ENCODE measurements at regions not wholly inside any gene's neighbourhood (a gene's known extent, or its start where the extent isn't known, plus 50 kb on each side); places are given as distances from the start of the nearest gene placed in this dataset.

DNA sequence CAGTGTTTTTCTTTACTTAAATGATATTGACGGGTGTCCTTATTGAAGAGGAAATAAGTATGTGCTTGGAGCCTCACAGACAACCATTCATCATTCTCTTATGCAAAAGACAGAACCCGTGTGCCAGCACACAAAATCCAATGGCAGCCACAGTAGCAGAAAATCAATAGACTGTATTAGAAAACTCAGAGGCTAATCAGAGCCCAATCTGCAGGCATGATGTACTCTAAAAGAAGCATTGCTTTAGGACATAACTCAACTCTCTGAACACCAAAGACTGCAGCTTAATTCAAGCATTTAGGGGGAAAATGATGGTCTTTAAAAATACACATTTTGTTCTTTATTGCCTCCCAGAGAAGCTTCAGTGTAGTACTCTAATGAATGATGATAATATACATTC lies 476.9 kb downstream of the PDHA2 start:
- no peak for DNase-seq (ENCODE audit: low read depth)
- TF ChIP-seq, protein P1, sequence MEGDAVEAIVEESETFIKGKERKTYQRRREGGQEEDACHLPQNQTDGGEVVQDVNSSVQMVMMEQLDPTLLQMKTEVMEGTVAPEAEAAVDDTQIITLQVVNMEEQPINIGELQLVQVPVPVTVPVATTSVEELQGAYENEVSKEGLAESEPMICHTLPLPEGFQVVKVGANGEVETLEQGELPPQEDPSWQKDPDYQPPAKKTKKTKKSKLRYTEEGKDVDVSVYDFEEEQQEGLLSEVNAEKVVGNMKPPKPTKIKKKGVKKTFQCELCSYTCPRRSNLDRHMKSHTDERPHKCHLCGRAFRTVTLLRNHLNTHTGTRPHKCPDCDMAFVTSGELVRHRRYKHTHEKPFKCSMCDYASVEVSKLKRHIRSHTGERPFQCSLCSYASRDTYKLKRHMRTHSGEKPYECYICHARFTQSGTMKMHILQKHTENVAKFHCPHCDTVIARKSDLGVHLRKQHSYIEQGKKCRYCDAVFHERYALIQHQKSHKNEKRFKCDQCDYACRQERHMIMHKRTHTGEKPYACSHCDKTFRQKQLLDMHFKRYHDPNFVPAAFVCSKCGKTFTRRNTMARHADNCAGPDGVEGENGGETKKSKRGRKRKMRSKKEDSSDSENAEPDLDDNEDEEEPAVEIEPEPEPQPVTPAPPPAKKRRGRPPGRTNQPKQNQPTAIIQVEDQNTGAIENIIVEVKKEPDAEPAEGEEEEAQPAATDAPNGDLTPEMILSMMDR (conservative IDR thresholded peaks at IDR 0.05; ENCODE audit: low read length), result no peak

DNA sequence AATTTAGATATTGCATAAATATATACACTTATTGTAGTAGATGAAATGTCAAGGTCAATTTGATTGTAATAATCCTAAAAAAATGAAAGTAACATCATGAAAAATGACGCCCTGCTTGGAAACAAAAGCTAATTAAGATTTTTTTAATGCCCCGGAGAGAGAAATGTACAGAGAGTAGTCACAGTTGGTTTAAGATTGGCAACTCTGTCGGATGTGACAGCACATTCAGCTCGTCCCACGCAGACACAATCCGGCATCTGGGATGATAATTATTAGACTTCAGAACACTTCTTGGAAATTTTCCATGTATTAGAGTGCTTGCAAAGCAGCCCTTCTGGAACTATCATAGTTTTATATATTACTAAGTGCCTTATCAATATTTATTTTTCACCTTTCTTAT lies 478.0 kb downstream of the PDHA2 start:
- no peak overlapping the region for H3K4me3 ChIP-seq (ENCODE audit: low read length)
- TF ChIP-seq, protein P1 (conservative IDR thresholded peaks at IDR 0.05; ENCODE audit: low read length), result no peak
- no peak for DNase-seq (ENCODE audit: low read depth)

More for the DNA sequence above, 476.9 kb downstream of the PDHA2 start:
- no peak overlapping the region for H3K4me3 ChIP-seq (ENCODE audit: low read length)

DNA sequence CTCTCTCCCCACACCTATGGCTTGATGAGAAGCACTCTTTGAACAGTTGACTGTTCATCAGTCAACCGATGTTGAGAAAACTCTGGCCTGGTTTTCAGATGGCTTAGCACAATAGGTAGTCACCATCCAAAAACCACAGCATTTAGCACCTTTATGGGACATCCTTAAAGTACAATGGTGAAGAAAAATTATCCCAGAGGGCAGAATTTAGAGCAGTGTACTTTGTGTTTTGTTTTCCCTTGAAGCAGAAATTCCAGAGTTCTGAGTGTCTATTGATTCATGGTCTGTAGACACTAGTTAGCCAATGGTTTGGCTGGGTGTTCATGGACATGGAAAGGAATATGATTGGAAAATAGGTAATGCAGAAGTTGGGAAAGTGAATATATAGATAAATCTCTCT lies 487.0 kb downstream of the PDHA2 start:
- DNase-seq (ENCODE audit: low read depth), result no peak
- TF ChIP-seq, protein P1 (conservative IDR thresholded peaks at IDR 0.05; ENCODE audit: low read length), result no peak
- no peak overlapping the region for H3K4me3 ChIP-seq (ENCODE audit: low read length)

DNA sequence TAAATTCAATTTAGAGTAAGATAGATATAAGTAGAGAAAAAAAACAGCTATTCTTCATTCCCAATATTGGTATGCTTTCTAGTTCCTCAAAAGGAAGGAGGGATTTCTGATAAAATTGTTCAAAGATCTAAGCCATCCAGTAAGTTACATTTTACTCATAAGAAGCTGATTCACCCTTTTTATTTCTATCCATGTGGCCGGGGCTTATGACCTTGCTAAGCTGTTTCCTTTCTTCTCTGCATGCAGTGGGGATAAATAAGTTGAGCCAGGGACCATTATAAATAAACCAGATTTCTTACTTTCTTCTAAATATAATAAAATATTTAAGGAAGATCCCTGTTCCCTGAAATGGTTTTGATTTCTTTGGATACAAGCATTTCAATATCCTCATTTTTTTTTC lies 502.3 kb downstream of the PDHA2 start:
- TF ChIP-seq, protein P1 (conservative IDR thresholded peaks at IDR 0.05; ENCODE audit: low read length), result no peak
- no peak for DNase-seq (ENCODE audit: low read depth)
- H3K4me3 ChIP-seq (ENCODE audit: low read length), result no peak overlapping the region

DNA sequence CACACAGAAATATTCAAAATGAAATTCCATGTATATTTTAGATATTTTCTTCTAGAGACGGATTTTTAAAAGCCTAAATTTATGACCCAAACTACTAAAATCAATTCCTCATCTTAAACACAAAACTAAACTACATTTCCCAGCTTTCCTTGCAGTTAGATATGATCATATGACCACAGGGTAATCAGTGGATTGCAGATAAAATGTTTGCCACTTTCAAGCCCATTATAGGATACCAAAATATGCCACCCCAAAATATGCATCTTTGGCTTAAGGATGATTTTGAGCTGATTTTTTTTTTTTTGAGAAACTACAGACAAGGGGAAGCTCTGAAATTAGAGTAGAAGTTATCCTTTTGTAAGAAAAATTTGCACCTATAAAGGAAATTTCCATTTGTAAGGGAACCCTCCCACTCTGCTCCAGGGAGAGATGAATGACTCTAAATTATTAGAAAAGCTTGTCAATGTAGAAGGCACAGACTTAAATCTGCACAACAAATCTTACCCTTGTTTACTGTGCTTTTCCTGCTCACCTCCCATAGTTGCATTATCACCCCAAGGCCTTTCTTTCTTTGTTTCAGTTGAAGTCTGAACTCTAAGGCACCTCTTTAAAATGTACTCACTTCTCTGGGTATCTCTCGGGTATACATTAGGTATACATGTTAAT lies 503.0 kb downstream of the PDHA2 start:
- no peak overlapping the region for H3K4me3 ChIP-seq (ENCODE audit: low read length)
- TF ChIP-seq, protein P1 (conservative IDR thresholded peaks at IDR 0.05; ENCODE audit: low read length), result no peak
- no peak for DNase-seq (ENCODE audit: low read depth)

DNA sequence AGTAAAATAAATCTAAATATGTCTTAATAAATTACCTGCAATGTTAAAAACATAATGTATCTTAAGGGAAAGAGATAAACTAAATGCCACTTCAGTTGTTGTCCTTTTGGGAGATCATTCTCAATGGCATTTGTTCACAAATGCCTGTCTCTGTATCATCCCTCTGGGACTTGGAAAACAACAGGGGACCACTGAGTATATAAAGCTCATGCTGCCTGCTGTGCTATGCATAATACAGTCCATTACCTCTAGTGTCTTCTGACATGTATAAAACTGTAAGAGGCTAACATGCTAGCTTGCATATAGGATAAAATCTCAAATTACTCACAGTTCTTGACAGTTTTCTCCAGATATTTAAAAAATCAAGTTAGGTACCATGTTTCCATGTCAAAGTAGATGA lies 503.9 kb downstream of the PDHA2 start:
- no peak overlapping the region for H3K4me3 ChIP-seq (ENCODE audit: low read length)
- TF ChIP-seq, protein P1 (conservative IDR thresholded peaks at IDR 0.05; ENCODE audit: low read length), result no peak
- no peak for DNase-seq (ENCODE audit: low read depth)

DNA sequence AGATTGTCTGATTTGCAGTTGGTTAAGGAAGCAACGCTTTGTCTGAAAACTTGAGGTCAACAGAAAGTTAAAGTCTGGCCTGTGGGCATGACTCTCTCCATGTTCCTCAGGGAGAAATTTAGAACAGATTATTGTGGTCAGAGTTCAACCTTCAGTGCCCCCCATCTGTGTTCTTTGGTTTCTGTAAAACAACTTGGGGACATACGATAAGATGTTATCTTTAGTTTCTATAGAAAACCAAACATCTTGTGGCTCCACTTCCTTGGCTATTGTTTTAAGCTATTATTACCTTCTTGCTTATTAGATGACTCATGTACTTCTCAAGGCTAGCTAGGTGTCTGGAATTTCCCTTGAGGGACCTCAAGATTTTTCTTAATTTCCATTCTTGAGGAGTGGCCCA lies 507.7 kb downstream of the PDHA2 start:
- TF ChIP-seq, protein P1 (conservative IDR thresholded peaks at IDR 0.05; ENCODE audit: low read length), result no peak
- no peak overlapping the region for H3K4me3 ChIP-seq (ENCODE audit: low read length)
- DNase-seq (ENCODE audit: low read depth), result no peak
